Liver (tissue), 8 donors: ENCODE measurements at regions not wholly inside any gene's neighbourhood (a gene's known extent, or its start where the extent isn't known, plus 50 kb on each side); places are given as distances from the start of the nearest gene placed in this dataset.

Experiments
- DNase-seq: peaks from one replicate; pipeline ENCODE4 v3.0.0-alpha.2; 2017; ENCODE audit warnings: low spot score
- H3K27ac ChIP-seq, 2 donors: one replicate each; pipeline ENCODE4 v1.7.0; 2013; ENCODE audit warnings: inconsistent platforms in 2 of 2, low read length in 2 of 2, control low read depth in 1 of 2, low read depth in 1 of 2, mild to moderate bottlenecking in 1 of 2
- H3K27me3 ChIP-seq, 4 donors: one replicate each; pipeline versions ENCODE4 v1.6.1 to v1.7.0; 2013; ENCODE audit warnings: low read length in 3 of 4, inconsistent platforms in 1 of 4, mild to moderate bottlenecking in 1 of 4, moderate library complexity in 1 of 4; ENCODE audit not compliant: control insufficient read depth in 4 of 4, insufficient read depth in 4 of 4
- H3K36me3 ChIP-seq, 4 donors: one replicate each; pipeline versions ENCODE4 v1.6.1 to v1.7.0; 2013; ENCODE audit warnings: low read length in 3 of 4, mild to moderate bottlenecking in 3 of 4, low read depth in 1 of 4, moderate library complexity in 1 of 4; ENCODE audit not compliant: control insufficient read depth in 4 of 4, insufficient read depth in 3 of 4
- H3K4me1 ChIP-seq, 4 donors: one replicate each; pipeline versions ENCODE4 v1.6.1 to v1.7.0; 2013; ENCODE audit warnings: low read length in 3 of 4, mild to moderate bottlenecking in 3 of 4, moderate library complexity in 1 of 4; ENCODE audit not compliant: control insufficient read depth in 4 of 4, insufficient read depth in 4 of 4
- H3K4me3 ChIP-seq, 3 donors: one replicate each; pipeline versions ENCODE4 v1.6.1 to v1.7.0; 2013; ENCODE audit warnings: low read length in 3 of 3, control low read depth in 1 of 3, low read depth in 1 of 3, mild to moderate bottlenecking in 1 of 3
- H3K9ac ChIP-seq, 2 donors: one replicate each; pipeline ENCODE4 v1.7.0; 2013; ENCODE audit warnings: low read length in 2 of 2, mild to moderate bottlenecking in 2 of 2, moderate library complexity in 2 of 2, control low read depth in 1 of 2, low read depth in 1 of 2
- H3K9me3 ChIP-seq, 4 donors: one replicate each; pipeline versions ENCODE4 v1.6.1 to v1.7.0; 2013; ENCODE audit warnings: low read length in 3 of 4; ENCODE audit not compliant: control insufficient read depth in 4 of 4
- EGR1 ChIP-seq, 2 donors: IDR thresholded peaks; 2 replicates each; pipeline ENCODE4 v1.6.1; 2016 to 2018; ENCODE audit warnings: antibody characterized with exemption in 2 of 2, low read depth in 2 of 2
- FOXA1 ChIP-seq: IDR thresholded peaks from 2 replicates; pipeline ENCODE4 v1.6.1; 2016; ENCODE audit warnings: antibody characterized with exemption
- FOXA2 ChIP-seq: IDR thresholded peaks from 2 replicates; pipeline ENCODE4 v1.6.1; 2016; ENCODE audit warnings: antibody characterized with exemption
- GABPA ChIP-seq, 2 donors: IDR thresholded peaks in 1 of 2; conservative IDR thresholded peaks in 1 of 2; 2 replicates each; pipeline ENCODE4 v1.6.1; 2016; ENCODE audit warnings: antibody characterized with exemption in 2 of 2, mild to moderate bottlenecking in 1 of 2, moderate library complexity in 1 of 2
- HNF4A ChIP-seq, 2 donors: conservative IDR thresholded peaks; 2 replicates each; pipeline ENCODE4 v1.6.1; 2016; ENCODE audit warnings: antibody characterized with exemption in 2 of 2, mild to moderate bottlenecking in 2 of 2
- HNF4G ChIP-seq: IDR thresholded peaks from 2 replicates; pipeline ENCODE4 v1.6.1; 2016; ENCODE audit warnings: antibody characterized with exemption
- JUND ChIP-seq, 2 donors: IDR thresholded peaks; 2 replicates each; pipeline ENCODE4 v1.6.1; 2016; ENCODE audit warnings: antibody characterized with exemption in 2 of 2
- NR2F2 ChIP-seq: IDR thresholded peaks from 2 replicates; pipeline ENCODE4 v1.6.1; 2016; ENCODE audit warnings: antibody characterized with exemption
- RAD21 ChIP-seq, 2 donors: IDR thresholded peaks; 2 replicates each; pipeline ENCODE4 v1.6.1; 2016; ENCODE audit warnings: antibody characterized with exemption in 2 of 2, mild to moderate bottlenecking in 2 of 2
- RXRA ChIP-seq, 2 donors: IDR thresholded peaks; 2 replicates each; pipeline ENCODE4 v1.6.1; 2017 to 2018; ENCODE audit warnings: antibody characterized with exemption in 2 of 2, mild to moderate bottlenecking in 1 of 2
- SP1 ChIP-seq: IDR thresholded peaks from 2 replicates; pipeline ENCODE4 v1.6.1; 2018; ENCODE audit warnings: antibody characterized with exemption, mild to moderate bottlenecking
- TAF1 ChIP-seq: conservative IDR thresholded peaks from 2 replicates; pipeline ENCODE4 v1.6.1; 2016; ENCODE audit warnings: antibody characterized with exemption, mild to moderate bottlenecking
- YY1 ChIP-seq: IDR thresholded peaks from 2 replicates; pipeline ENCODE4 v1.6.1; 2016; ENCODE audit warnings: antibody characterized with exemption, mild to moderate bottlenecking
- WGBS: extraction: QIAGEN DNeasy Blood & Tissue Kit; methylation state at CpG from one replicate; pipeline ENCODE4 v1.1.7; 2013; 5-methylcytosine and 5-hydroxymethylcytosine counted together
- TF ChIP-seq, protein P1 (sequence below): IDR thresholded peaks from 2 replicates; pipeline ENCODE4 v1.6.1; 2016; ENCODE audit warnings: antibody characterized with exemption
- TF ChIP-seq, protein P2 (sequence below): IDR thresholded peaks from 2 replicates; pipeline ENCODE4 v1.6.1; 2016; ENCODE audit warnings: antibody characterized with exemption
- TF ChIP-seq, protein P3 (sequence below): IDR thresholded peaks from 2 replicates; pipeline ENCODE4 v1.6.1; 2016; ENCODE audit warnings: antibody characterized with exemption, mild to moderate bottlenecking
- TF ChIP-seq, protein P4 (sequence below): fragments of 150-350 bp; IDR thresholded peaks from 2 replicates; pipeline ENCODE4 v1.5.1; 2017; ENCODE audit warnings: improper control_type of control experiment, low read depth, low read length; ENCODE audit not compliant: missing input control
- donor health status: healthy.
- donor health status: healthy.
- donor health status: healthy.
- donor health status: healthy.
- donor health status: healthy.

DNA sequence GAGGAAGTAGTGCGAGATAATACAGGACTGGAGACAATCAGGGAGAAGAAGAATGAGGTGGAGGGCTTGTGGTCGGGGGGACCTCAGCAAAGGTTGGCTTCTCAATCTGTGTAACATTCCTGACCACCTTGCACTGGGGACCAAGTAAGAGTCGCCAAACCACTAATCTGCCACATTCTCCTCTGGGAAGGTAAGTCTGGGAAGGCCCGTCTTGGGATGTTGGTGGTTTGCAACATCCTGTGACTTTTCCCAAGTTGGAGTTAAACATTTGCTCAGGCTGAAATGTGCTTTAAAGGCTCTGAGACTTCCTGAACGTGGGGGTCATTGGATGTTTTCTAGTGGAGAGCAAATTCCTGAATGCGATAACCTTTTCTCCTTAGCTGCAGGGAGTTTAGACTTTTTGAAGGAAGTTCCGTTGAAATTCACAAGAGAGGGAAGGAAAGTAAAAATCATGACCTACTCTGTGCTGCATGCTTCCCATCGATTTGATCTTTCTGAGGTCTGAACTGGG, 325.9 kb downstream of the RPS6KC1 start:
- TF ChIP-seq HNF4A (conservative IDR thresholded peaks at IDR 0.05) (no peak), NR2F2 (peak; percentile 24)
- no peaks in the 10 kb centered on the region for H3K36me3 ChIP-seq
- H3K9me3 ChIP-seq = no peaks in the 10 kb centered on the region
- H3K4me1 ChIP-seq = peaks cover 0 to 10% (median 6%) of the 10 kb centered on the region in 4 donors
- H3K4me3 ChIP-seq = no peak overlapping the region
- no peak for DNase-seq
- no peak overlapping the region for H3K27ac ChIP-seq
- H3K27me3 ChIP-seq = no peaks in the 10 kb centered on the region
- 57% methylated on average over 8 of the region's 8 CpGs for WGBS
- no peak overlapping the region for H3K9ac ChIP-seq

DNA sequence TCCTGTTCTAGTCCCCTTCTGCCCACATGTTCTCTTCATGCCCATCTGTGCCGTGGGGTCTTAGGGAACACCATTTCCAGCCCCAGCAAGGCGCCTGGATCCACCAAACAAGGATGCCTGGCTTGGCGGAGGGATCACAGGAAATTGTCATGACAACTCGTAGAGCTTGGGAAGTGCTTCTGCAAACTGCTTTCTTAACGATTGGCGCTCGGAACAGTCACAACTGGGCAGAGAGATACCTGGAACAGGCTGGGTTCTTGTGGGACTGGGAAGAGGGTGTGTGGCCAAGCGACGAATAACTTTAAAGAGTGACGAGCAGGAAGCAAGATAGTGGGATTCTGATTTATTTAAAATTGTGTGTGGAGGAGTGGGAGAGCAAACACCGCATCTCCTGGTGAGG, 329.8 kb downstream of the RPS6KC1 start:
- WGBS = 94% methylated on average over 11 of the region's 11 CpGs

DNA sequence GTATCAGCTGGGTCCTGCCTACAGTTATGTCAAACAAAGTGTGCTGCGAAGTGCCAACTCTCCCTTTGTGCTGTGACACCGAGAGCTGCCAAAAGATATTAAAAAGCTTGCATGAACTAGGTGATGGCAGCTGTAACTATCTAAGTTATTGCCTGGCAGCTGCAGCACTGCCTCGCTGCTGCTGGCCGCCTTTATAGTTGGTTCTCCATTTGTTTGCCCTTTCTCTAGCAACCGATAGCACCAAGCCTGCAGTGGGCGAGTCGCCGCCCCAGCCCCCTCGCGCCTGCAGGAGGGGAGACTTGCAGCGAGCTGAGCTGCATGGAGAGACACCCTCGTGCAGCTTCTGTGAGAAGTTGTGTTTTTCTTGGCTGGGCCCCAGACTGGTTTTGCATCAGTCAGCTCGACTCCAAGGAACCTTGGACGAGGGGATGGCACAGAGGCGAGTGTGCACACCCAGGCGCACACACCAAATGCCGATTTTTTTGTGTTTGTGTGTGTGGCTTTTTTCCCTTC, 330.6 kb downstream of the RPS6KC1 start:
- no peaks in the 10 kb centered on the region for H3K27me3 ChIP-seq
- H3K4me1 ChIP-seq = peaks cover 0 to 4% (median 0%) of the 10 kb centered on the region in 4 donors
- no peak for DNase-seq
- H3K9me3 ChIP-seq = no peaks in the 10 kb centered on the region
- H3K27ac ChIP-seq = no peak overlapping the region
- no peaks in the 10 kb centered on the region for H3K36me3 ChIP-seq
- 74% methylated on average over 17 of the region's 17 CpGs for WGBS
- H3K4me3 ChIP-seq = no peak overlapping the region
- H3K9ac ChIP-seq = no peak overlapping the region
- no peak for TF ChIP-seq RAD21 (IDR thresholded peaks at IDR 0.05)
- TF ChIP-seq YY1 = no peak
- no peak for TF ChIP-seq GABPA (IDR thresholded peaks at IDR 0.05 in 1 of 2, conservative IDR thresholded peaks at IDR 0.05 in 1 of 2)
- TF ChIP-seq HNF4G = no peak
- TF ChIP-seq, protein P1, sequence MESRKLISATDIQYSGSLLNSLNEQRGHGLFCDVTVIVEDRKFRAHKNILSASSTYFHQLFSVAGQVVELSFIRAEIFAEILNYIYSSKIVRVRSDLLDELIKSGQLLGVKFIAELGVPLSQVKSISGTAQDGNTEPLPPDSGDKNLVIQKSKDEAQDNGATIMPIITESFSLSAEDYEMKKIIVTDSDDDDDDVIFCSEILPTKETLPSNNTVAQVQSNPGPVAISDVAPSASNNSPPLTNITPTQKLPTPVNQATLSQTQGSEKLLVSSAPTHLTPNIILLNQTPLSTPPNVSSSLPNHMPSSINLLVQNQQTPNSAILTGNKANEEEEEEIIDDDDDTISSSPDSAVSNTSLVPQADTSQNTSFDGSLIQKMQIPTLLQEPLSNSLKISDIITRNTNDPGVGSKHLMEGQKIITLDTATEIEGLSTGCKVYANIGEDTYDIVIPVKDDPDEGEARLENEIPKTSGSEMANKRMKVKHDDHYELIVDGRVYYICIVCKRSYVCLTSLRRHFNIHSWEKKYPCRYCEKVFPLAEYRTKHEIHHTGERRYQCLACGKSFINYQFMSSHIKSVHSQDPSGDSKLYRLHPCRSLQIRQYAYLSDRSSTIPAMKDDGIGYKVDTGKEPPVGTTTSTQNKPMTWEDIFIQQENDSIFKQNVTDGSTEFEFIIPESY = no peak
- no peak for TF ChIP-seq JUND (IDR thresholded peaks at IDR 0.05)
- TF ChIP-seq TAF1 = no peak
- TF ChIP-seq, protein P2, sequence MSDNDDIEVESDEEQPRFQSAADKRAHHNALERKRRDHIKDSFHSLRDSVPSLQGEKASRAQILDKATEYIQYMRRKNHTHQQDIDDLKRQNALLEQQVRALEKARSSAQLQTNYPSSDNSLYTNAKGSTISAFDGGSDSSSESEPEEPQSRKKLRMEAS = no peak
- no peak for TF ChIP-seq RXRA (IDR thresholded peaks at IDR 0.05)
- no peak for TF ChIP-seq NR2F2
- TF ChIP-seq FOXA1 = no peak
- no peak for TF ChIP-seq EGR1 (IDR thresholded peaks at IDR 0.05; ENCODE audit: low read depth in 2 of 2)
- no peak for TF ChIP-seq SP1
- TF ChIP-seq, protein P3, sequence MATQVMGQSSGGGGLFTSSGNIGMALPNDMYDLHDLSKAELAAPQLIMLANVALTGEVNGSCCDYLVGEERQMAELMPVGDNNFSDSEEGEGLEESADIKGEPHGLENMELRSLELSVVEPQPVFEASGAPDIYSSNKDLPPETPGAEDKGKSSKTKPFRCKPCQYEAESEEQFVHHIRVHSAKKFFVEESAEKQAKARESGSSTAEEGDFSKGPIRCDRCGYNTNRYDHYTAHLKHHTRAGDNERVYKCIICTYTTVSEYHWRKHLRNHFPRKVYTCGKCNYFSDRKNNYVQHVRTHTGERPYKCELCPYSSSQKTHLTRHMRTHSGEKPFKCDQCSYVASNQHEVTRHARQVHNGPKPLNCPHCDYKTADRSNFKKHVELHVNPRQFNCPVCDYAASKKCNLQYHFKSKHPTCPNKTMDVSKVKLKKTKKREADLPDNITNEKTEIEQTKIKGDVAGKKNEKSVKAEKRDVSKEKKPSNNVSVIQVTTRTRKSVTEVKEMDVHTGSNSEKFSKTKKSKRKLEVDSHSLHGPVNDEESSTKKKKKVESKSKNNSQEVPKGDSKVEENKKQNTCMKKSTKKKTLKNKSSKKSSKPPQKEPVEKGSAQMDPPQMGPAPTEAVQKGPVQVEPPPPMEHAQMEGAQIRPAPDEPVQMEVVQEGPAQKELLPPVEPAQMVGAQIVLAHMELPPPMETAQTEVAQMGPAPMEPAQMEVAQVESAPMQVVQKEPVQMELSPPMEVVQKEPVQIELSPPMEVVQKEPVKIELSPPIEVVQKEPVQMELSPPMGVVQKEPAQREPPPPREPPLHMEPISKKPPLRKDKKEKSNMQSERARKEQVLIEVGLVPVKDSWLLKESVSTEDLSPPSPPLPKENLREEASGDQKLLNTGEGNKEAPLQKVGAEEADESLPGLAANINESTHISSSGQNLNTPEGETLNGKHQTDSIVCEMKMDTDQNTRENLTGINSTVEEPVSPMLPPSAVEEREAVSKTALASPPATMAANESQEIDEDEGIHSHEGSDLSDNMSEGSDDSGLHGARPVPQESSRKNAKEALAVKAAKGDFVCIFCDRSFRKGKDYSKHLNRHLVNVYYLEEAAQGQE = no peak
- no peak for TF ChIP-seq FOXA2
- TF ChIP-seq, protein P4, sequence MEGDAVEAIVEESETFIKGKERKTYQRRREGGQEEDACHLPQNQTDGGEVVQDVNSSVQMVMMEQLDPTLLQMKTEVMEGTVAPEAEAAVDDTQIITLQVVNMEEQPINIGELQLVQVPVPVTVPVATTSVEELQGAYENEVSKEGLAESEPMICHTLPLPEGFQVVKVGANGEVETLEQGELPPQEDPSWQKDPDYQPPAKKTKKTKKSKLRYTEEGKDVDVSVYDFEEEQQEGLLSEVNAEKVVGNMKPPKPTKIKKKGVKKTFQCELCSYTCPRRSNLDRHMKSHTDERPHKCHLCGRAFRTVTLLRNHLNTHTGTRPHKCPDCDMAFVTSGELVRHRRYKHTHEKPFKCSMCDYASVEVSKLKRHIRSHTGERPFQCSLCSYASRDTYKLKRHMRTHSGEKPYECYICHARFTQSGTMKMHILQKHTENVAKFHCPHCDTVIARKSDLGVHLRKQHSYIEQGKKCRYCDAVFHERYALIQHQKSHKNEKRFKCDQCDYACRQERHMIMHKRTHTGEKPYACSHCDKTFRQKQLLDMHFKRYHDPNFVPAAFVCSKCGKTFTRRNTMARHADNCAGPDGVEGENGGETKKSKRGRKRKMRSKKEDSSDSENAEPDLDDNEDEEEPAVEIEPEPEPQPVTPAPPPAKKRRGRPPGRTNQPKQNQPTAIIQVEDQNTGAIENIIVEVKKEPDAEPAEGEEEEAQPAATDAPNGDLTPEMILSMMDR = no peak
- no peak for TF ChIP-seq HNF4A (conservative IDR thresholded peaks at IDR 0.05)

More for the DNA sequence above, 329.8 kb downstream of the RPS6KC1 start:
- H3K27ac ChIP-seq = no peak overlapping the region
- no peak overlapping the region for H3K4me3 ChIP-seq
- TF ChIP-seq GABPA (IDR thresholded peaks at IDR 0.05 in 1 of 2, conservative IDR thresholded peaks at IDR 0.05 in 1 of 2) = no peak
- no peak for TF ChIP-seq FOXA1
- TF ChIP-seq, protein P4 = no peak
- no peaks in the 10 kb centered on the region for H3K9me3 ChIP-seq
- DNase-seq = no peak
- no peaks in the 10 kb centered on the region for H3K36me3 ChIP-seq
- H3K27me3 ChIP-seq = no peaks in the 10 kb centered on the region
- H3K9ac ChIP-seq = no peak overlapping the region
- H3K4me1 ChIP-seq = peaks cover 0 to 4% (median 0%) of the 10 kb centered on the region in 4 donors
